HG02759 (cell line): ENCODE measurements at regions not wholly inside any gene's neighbourhood (a gene's known extent, or its start where the extent isn't known, plus 50 kb on each side); places are given as distances from the start of the nearest gene placed in this dataset.
"Not testable (repeated sequence)": the region's sequence is repeated elsewhere in the genome, so short reads cannot be mapped to it uniquely, and the experiment has no call there.

Experiments
- ATAC-seq: cut with Tn5 transposase; IDR thresholded peaks from one replicate; pipeline ENCODE4 v1.9.1; 2021; ENCODE audit warnings: mild to moderate bottlenecking, moderate library complexity; ENCODE audit not compliant: unreplicated experiment

GRCh38 chr4:32840461-32841189, 2120.5 kb downstream of the PCDH7 start:
- no peak for ATAC-seq

- ATAC-seq, result no peak
Observed at GRCh38 chr4:32841217-32841616, 2121.0 kb downstream of the PCDH7 start.

GRCh38 chr4:32847461-32847860, 2127.3 kb downstream of the PCDH7 start:
- no peak for ATAC-seq

DNA sequence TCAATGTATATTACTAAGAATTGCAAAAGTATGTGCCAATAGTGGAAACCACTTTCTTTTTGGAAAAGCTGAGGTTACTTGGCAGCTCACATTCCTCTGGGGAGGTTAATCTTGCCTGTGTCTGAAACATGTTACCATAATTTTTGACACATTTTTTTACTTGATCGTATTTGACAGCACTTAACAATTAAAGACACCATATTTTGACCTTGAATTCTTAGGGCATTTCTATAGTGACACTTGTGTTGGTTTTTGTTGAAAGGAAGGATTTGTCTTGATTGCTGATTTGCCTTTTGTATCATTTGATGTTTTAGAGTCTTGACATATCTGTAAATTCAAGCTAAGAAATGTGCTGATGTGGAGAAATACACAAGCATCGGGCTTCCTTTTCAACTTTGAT, 2135.5 kb downstream of the PCDH7 start:
- no peak for ATAC-seq

DNA sequence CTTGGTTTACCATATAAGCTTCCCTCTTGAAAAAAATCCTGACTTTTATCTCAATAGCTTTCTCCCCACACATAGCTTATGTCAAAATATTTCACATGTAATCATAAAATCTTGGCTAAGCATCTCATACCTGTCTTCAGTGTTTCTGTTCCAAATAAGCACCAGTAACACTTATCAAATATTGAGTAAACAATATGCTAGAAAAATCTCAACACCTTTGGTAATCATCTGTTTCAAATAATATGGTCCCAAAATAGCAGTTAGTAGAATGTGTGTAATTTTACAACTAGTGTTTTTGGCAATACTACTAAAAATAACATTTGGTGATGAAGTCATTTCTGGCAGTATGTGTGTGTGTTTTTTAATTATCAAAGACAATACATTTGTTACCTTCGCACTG, 2138.2 kb downstream of the PCDH7 start:
- ATAC-seq, result no peak

- no peak for ATAC-seq
Observed at GRCh38 chr4:32858971-32859370, 2138.8 kb downstream of the PCDH7 start.

DNA sequence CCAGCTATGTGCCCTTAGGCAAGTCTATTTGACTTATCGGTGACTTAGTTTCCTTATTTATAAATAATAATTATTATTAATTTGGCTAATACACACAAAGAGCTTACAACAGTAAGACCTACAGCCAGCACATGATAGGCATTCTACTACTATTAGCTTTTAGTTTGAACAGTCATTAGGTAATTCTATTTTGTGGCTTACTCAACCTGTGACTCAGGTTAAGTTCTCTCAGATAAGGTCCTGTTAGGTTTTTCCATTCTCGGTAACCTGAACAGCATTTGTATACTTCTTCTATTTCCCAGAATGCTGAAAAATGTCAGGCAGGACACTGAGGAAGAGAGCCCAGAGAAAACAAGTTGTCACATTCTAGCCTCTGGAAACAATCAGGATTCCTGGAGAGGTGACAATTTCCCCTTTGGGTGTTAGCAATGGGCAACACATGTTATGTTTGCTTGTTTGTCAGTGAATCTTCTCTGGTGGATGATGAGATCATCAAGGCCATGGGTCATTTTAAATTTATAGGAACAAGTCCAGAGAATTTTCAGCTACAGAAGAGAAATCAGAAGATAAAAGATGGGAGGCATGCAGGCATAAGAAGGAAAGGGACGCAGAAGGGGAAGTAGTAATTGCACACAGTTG, 2144.7 kb downstream of the PCDH7 start:
- ATAC-seq, result no peak

DNA sequence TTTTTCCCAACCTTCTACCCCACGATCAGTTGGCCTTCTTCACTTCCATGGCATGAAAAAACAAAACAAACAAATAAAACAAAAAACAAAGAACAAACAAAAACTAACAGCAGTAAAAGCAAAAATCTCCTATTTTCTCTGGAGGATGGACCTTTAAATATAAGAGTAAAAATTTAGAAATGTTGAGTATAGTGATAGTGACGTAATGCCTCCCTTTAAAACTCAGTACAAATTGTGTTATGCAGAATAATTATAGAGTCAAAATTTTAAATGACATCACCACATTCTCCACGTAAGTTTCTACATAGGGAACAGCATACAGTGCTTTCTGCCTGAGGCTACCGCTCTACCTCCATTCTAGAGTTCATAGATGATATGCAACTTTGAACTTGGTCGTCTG, 2156.4 kb downstream of the PCDH7 start:
- no peak for ATAC-seq

DNA sequence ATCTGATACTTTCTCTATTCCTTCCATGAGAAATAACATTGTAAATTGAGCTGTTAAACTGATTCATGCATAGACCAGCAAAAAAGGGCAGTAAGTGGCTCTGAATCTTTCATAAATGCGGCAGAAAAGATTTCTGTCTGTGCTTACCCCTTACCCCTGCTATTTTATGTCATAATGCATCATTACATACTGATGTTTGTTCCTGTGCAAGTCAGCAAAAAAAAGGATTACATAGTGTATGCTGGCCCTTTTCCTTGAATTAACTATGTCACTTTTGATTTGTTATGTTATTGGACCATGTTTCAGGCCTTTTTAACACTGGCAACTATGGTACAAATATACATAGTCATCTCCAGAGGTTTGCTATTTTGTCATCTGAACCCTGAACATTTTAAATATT, 2159.7 kb downstream of the PCDH7 start:
- ATAC-seq, result no peak

DNA sequence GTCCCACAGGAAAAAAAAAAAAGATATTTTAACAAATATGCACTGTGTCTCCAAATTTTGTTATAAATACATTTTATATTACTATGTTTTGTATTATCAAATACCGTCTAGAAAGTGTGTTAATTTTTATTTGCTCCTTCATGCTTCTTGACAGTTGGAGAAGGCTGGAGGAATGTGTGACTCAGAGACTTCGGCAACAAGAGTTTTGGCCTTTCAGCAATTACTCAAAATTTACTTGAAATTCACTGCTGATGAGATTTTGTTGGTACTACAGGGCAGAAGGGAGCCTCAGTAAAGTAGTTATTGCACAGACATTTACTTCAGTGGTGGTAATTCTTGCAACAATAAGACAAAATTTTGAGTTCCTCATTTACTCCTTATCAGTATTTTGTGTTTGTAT, 2164.0 kb downstream of the PCDH7 start:
- no peak for ATAC-seq

- ATAC-seq, result no peak
Observed at GRCh38 chr4:32890398-32890797, 2170.2 kb downstream of the PCDH7 start.

GRCh38 chr4:32909053-32909452, 2188.9 kb downstream of the PCDH7 start:
- no peak for ATAC-seq

DNA sequence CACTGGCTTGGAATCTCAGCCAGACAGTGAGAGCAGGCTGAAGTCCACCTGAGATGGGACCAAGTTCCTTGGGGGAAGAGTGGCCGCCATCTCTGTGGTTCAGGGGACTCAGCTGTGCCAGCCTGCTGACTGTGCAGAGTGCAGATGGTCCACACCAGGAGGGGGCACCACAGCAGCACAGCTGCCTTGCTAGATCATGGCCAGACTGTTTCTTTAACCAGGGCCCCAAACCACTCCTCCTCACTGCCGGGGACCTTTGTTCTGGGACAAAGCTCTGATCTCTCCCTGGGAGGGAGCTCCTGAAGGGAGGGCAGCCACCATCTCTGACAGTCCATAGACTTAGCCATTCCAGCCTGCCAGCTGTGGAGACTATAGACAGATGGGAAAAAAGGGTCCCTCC, 2189.6 kb downstream of the PCDH7 start:
- no peak for ATAC-seq

- ATAC-seq, result no peak
Observed at GRCh38 chr4:32917586-32917985, 2197.4 kb downstream of the PCDH7 start.

GRCh38 chr4:32929796-32930699, 2209.9 kb downstream of the PCDH7 start:
- no peak for ATAC-seq

DNA sequence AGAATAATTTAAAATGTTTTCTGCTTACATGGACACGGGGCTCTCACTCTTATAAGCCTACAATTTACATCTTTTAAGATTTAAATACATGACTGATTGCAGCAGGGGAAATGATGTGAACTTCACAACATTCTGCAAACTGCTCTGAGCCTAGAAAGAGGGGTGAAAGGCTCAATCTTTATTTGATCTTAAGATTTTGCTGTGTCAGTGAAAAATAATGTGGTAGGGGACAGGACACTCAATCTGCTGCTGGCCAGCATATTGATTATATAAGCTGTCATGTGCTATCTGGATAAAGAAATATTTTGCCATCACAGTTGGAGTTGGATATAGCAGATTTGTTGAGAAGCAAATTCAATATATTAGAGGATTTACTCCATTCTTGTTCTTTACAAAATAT, 2210.5 kb downstream of the PCDH7 start:
- ATAC-seq, result no peak

- ATAC-seq, result no peak
Observed at GRCh38 chr4:32931475-32931874, 2211.3 kb downstream of the PCDH7 start.

DNA sequence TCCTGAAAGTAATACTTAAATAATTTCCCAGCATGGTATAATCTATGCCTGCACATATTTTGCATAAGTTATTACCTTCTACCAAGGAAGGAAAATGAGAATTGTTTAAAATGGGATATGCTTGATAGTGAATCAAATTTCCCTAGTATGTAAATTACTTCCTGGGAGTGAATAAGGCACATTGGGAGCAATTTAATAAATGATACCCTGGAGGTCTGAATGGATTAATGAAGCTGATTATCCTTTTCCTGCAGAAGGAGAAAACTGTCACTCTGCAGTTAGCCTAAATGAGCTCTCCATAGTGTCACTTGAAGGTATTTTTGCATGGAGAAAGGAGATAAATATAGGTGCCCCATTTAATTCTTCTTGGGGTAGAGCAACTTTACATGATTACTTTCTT, 2212.0 kb downstream of the PCDH7 start:
- ATAC-seq, result no peak

DNA sequence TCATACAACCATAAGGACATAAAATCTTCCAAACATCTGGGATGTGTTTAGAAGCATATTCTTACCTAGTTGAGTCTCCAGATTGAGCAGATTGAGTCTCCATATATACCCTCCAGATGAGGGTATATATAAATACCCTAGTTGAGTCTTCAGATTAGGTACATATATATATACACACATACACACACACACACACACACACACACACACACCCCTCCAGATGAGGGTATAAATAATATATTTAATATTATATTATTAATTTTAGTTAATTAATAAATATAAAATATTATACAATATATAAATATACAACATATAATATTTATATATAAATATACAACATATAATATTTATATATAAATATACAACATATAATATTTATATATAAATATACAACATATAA, 2219.1 kb downstream of the PCDH7 start:
- not testable (repeated sequence) for ATAC-seq

DNA sequence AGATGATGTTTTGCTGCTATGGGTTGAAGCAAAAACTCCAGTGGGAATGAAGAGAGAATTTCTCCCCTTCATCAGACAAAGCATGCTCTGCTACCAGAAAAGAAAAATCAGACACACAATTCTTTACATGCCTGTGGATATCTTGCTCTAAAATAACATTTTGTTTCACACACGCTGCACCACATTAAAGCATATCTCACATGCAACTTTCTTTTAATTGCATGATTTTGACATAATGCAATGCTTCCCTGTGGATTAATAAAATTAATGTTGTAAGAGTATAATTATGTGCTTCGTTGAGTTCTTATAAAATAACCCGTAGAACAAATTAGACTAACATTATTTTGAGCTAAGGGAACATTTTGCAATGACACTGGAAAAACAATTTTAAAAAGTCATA, 2230.7 kb downstream of the PCDH7 start:
- ATAC-seq, result no peak

DNA sequence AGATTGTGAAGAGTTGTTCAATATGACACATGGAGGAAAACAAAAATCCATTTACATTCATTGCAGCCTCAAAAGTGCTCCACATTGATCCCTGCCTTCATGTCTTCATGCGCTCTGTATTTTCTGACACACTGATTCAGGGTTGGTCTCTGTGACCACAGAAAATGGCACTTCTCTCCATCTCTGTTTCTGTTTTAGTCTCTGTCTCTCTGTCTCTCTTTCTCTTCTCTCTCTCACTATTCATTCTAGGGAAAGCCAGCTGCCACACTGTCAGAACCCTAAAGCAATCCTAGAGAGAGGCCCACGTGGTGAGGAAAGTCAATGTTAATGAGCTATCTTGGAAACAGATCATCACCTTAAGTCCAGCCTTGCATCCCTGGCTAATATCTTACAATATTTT, 2238.4 kb downstream of the PCDH7 start:
- no peak for ATAC-seq

- no peak for ATAC-seq
Observed at GRCh38 chr4:32962100-32962499, 2241.9 kb downstream of the PCDH7 start.
